ENCODE measurements at regions not wholly inside any gene's neighbourhood (a gene's known extent, or its start where the extent isn't known, plus 50 kb on each side); places are given as distances from the start of the nearest gene placed in this dataset.
"Not testable (repeated sequence)": the region's sequence is repeated elsewhere in the genome, so short reads cannot be mapped to it uniquely, and the experiment has no call there.

DNA sequence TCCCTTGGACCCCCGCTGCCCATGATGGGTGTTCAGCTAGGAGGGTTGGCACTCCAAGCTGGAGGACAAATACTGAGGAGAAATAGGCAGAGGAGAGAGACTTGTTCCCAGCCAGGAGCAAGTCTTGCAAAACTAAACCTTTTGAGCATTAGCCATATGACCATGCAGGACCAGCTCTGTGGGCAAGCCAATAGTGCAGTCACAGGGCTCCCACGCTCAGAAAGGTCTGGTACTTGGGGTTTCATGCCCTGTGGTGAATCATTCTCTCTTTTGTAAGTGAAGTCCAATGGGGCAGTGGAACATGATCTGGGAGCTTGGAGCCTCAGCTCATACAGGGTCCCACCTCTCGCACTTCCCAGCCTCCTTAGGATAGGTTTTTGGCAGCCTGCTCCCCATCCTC is 300.9 kb downstream of the BCOR start:
- Mint-ChIP-seq H3K27me3 (ENCODE audit: insufficient read depth) (peaks cover 18% of the 10 kb centered on the region), H3K4me3 (no peak overlapping the region), H3K27ac (no peak overlapping the region), H3K9me3 (peaks cover 5% of the 10 kb centered on the region), H3K36me3 (ENCODE audit: low read depth) (no peaks in the 10 kb centered on the region), H3K4me1 (peaks cover 9% of the 10 kb centered on the region)
- no peak for DNase-seq
- no peak overlapping the region for H3K4me3 ChIP-seq (ENCODE audit: low read length)
- no peak overlapping the region for H3K9ac ChIP-seq (ENCODE audit: extremely low read depth, low read length, poor library complexity, severe bottlenecking)
- H3K27me3 ChIP-seq (ENCODE audit: control insufficient read depth, insufficient read depth, low read length, poor library complexity, severe bottlenecking), result no peaks in the 10 kb centered on the region
- WGBS, 2 experiments (ENCODE audit: insufficient coverage in 1 of 2, insufficient read length in 1 of 2), result 93% methylated on average over 3 of the region's 3 CpGs; no CpG with 5 or more reads in 1 of the 2 experiments
- no peaks in the 10 kb centered on the region for H3K36me3 ChIP-seq (ENCODE audit: control insufficient read depth, insufficient read depth, low read length)
- H3K27ac ChIP-seq (ENCODE audit: low read depth, low read length), result no peak overlapping the region
- H3K4me1 ChIP-seq (ENCODE audit: control insufficient read depth, insufficient read depth, low read length), result no peaks in the 10 kb centered on the region
- TF ChIP-seq, protein P1, sequence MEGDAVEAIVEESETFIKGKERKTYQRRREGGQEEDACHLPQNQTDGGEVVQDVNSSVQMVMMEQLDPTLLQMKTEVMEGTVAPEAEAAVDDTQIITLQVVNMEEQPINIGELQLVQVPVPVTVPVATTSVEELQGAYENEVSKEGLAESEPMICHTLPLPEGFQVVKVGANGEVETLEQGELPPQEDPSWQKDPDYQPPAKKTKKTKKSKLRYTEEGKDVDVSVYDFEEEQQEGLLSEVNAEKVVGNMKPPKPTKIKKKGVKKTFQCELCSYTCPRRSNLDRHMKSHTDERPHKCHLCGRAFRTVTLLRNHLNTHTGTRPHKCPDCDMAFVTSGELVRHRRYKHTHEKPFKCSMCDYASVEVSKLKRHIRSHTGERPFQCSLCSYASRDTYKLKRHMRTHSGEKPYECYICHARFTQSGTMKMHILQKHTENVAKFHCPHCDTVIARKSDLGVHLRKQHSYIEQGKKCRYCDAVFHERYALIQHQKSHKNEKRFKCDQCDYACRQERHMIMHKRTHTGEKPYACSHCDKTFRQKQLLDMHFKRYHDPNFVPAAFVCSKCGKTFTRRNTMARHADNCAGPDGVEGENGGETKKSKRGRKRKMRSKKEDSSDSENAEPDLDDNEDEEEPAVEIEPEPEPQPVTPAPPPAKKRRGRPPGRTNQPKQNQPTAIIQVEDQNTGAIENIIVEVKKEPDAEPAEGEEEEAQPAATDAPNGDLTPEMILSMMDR (conservative IDR thresholded peaks at IDR 0.05), result no peak
- no peaks in the 10 kb centered on the region for H3K9me3 ChIP-seq (ENCODE audit: control insufficient read depth, low read length)

DNA sequence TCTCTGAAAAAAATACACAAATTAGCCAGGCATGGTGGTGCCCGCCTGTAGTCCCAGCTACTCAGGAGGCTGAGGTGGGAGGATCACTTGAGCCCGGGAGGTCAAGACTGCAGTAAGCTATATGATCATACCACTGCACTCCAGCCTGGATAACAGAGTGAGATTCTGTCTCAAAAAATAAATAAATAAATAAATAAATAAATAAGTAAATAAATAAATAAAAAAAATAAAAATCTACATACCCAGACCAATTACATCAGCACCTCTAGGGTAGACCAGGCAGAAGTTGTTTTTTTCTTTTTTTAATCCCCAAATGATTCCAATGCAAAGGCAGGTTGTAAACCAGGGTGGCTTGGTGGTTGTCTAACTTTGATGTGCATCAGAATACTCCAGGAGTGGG is 299.3 kb downstream of the BCOR start:
- not testable (repeated sequence) for H3K9ac ChIP-seq (ENCODE audit: extremely low read depth, low read length, poor library complexity, severe bottlenecking); H3K27me3 ChIP-seq (ENCODE audit: control insufficient read depth, insufficient read depth, low read length, poor library complexity, severe bottlenecking); H3K36me3 Mint-ChIP-seq (ENCODE audit: low read depth); H3K27ac ChIP-seq (ENCODE audit: low read depth, low read length); H3K4me1 ChIP-seq (ENCODE audit: control insufficient read depth, insufficient read depth, low read length); H3K9me3 ChIP-seq (ENCODE audit: control insufficient read depth, low read length); H3K27ac Mint-ChIP-seq; H3K36me3 ChIP-seq (ENCODE audit: control insufficient read depth, insufficient read depth, low read length); H3K4me3 Mint-ChIP-seq; H3K9me3 Mint-ChIP-seq; H3K4me3 ChIP-seq (ENCODE audit: low read length); DNase-seq
- 100% methylated on average over 2 of the region's 2 CpGs; no CpG with 5 or more reads in 1 of the 2 experiments for WGBS, 2 experiments (ENCODE audit: insufficient coverage in 1 of 2, insufficient read length in 1 of 2)
- Mint-ChIP-seq H3K27me3 (ENCODE audit: insufficient read depth) (peaks cover 13% of the 10 kb centered on the region), H3K4me1 (peaks cover 18% of the 10 kb centered on the region)

DNA sequence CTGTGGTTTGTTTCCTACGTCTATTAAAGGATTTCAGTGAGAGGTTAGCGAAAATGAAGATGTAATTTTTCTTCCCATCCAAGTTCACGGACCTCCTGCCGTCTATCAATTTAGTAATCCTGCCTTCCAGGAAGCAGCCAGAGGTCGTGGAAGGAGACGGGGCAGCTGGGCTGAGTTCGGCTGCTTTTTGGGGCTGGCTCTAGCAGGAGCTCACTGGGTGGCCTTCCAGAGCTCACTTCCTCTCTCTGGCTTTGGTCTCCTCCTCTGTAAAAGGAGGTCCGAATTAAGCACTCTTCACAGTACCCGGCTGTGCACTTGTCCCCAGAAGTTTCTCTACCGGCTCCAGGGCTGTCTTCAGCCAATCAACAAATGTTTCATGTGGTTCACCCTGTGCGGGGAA is 295.4 kb downstream of the BCOR start:
- Histone ChIP-seq H3K9ac (ENCODE audit: extremely low read depth, low read length, poor library complexity, severe bottlenecking) (no peak overlapping the region), H3K36me3 (ENCODE audit: control insufficient read depth, insufficient read depth, low read length) (no peaks in the 10 kb centered on the region), H3K4me3 (ENCODE audit: low read length) (no peak overlapping the region), H3K27me3 (ENCODE audit: control insufficient read depth, insufficient read depth, low read length, poor library complexity, severe bottlenecking) (no peaks in the 10 kb centered on the region), H3K27ac (ENCODE audit: low read depth, low read length) (no peak overlapping the region), H3K4me1 (ENCODE audit: control insufficient read depth, insufficient read depth, low read length) (no peaks in the 10 kb centered on the region), H3K9me3 (ENCODE audit: control insufficient read depth, low read length) (no peaks in the 10 kb centered on the region)
- Mint-ChIP-seq H3K4me1 (peaks cover 9% of the 10 kb centered on the region), H3K9me3 (peaks cover 9% of the 10 kb centered on the region), H3K27me3 (ENCODE audit: insufficient read depth) (peaks cover 5% of the 10 kb centered on the region), H3K27ac (no peak overlapping the region), H3K4me3 (no peak overlapping the region), H3K36me3 (ENCODE audit: low read depth) (no peaks in the 10 kb centered on the region)
- TF ChIP-seq, protein P1 (conservative IDR thresholded peaks at IDR 0.05), result no peak
- 60 to 73% methylated on average over 1 to 11 of the region's 11 CpGs for WGBS, 2 experiments (ENCODE audit: insufficient coverage in 1 of 2, insufficient read length in 1 of 2)
- no peak for DNase-seq

DNA sequence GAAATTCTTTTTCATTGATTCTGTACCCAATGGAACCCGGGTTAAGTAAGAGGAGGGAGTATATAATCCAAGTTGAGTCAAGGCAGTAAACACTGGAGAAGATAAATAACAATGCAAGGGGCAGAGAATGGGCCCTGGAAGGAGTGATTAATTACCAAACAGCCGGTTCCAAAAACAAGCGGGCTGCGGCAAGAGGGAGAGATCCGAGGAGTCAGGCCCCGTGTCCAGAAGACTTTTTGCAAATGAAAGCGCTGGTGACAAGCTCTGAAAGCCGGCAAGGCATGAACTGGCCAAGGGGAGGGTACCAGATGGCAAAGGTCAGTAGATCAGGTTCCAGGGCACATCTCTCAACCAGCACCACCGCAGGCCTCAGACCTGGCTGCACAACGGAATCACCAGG is 294.9 kb downstream of the BCOR start:
- H3K27me3 Mint-ChIP-seq (ENCODE audit: insufficient read depth), result peaks cover 5% of the 10 kb centered on the region

More for the DNA sequence above, 294.9 kb downstream of the BCOR start:
- H3K36me3 Mint-ChIP-seq (ENCODE audit: low read depth), result no peaks in the 10 kb centered on the region
- H3K4me1 Mint-ChIP-seq, result peaks cover 9% of the 10 kb centered on the region
- Histone ChIP-seq H3K27me3 (ENCODE audit: control insufficient read depth, insufficient read depth, low read length, poor library complexity, severe bottlenecking) (no peaks in the 10 kb centered on the region), H3K4me1 (ENCODE audit: control insufficient read depth, insufficient read depth, low read length) (no peaks in the 10 kb centered on the region), H3K36me3 (ENCODE audit: control insufficient read depth, insufficient read depth, low read length) (no peaks in the 10 kb centered on the region), H3K9ac (ENCODE audit: extremely low read depth, low read length, poor library complexity, severe bottlenecking) (no peak overlapping the region), H3K9me3 (ENCODE audit: control insufficient read depth, low read length) (no peaks in the 10 kb centered on the region), H3K4me3 (ENCODE audit: low read length) (no peak overlapping the region), H3K27ac (ENCODE audit: low read depth, low read length) (no peak overlapping the region)
- no peak for DNase-seq
- no peak overlapping the region for H3K27ac Mint-ChIP-seq
- 78% methylated on average over 10 of the region's 10 CpGs; no CpG with 5 or more reads in 1 of the 2 experiments for WGBS, 2 experiments (ENCODE audit: insufficient coverage in 1 of 2, insufficient read length in 1 of 2)
- TF ChIP-seq, protein P1 (conservative IDR thresholded peaks at IDR 0.05), result no peak
- H3K4me3 Mint-ChIP-seq, result no peak overlapping the region
- H3K9me3 Mint-ChIP-seq, result peaks cover 9% of the 10 kb centered on the region

Measured in endodermal cell (in vitro differentiated cells).